ENCODE measurements at regions not wholly inside any gene's neighbourhood (a gene's known extent, or its start where the extent isn't known, plus 50 kb on each side); places are given as distances from the start of the nearest gene placed in this dataset.
"Not testable (repeated sequence)": the region's sequence is repeated elsewhere in the genome, so short reads cannot be mapped to it uniquely, and the experiment has no call there.

DNA sequence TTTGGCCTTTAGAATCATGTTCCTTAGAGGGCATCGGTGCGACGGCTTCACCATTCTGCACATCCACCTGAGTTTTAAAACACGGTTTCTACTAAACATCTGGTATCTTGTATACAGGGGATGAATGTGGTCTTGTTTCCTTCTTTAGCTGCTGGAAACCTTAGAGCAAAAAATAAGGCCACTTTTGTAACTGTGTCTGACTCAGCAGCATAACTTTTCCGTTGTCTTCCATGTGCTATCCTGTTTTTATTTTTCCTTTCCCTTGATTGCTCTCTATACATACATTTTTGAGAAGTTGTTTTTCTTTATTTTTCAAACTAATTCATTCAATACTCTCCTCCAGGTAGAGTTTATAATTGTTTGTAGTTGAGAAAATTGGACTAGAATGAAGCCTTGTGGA, 108.8 kb upstream of the PCED1B start:
- DNase-seq (ENCODE audit: low read depth): no peak
- TF ChIP-seq CTCF (IDR thresholded peaks at IDR 0.05; ENCODE audit: insufficient read depth, low read length): no peak
- H3K4me3 ChIP-seq (ENCODE audit: low read depth, low read length): no peak overlapping the region

DNA sequence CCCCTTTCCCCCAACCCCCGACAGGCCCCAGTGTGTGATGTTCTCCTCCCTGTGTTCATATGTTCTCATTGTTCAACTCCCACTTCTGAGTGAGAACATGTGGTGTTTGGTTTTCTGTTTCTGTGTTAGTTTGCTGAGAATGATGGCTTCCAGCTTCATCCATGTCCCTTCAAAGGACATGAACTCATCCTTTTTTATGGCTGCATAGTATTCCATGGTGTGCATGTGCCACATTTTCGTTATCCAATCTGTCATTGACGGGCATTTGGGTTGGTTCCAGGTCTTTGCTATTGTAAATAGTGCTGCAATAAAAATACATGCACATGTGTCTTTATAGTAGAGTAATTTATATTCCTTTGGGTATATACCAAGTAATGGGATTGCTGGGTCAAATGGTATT, 105.5 kb upstream of the PCED1B start:
- not testable (repeated sequence) for DNase-seq (ENCODE audit: low read depth); H3K4me3 ChIP-seq (ENCODE audit: low read depth, low read length)

DNA sequence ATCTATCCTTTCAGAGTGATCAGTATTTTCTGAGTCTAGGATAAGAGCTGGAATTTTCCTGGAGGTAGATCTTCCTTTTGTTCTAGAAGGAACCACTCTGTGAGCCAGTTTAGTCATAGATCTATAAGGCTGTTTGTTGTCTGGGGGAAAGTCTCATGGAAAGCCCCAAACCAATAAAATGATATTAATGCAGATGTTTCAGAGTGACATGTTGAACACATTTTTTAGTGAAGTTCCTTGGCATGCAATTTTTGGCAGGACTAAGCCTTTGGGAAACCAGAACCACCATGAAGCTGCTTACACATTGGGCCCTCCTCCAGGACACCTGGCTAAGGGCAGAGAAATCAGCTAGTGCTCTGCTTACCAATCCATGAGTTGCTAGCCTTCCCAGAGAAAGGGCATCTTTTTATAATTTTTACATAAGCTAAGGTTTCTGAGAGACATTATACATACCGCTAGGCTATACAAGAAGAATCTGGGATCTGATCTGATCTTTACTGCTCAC, 101.5 kb upstream of the PCED1B start:
- H3K4me3 ChIP-seq (ENCODE audit: low read depth, low read length): no peak overlapping the region
- no peak for DNase-seq (ENCODE audit: low read depth)
- no peak for TF ChIP-seq CTCF (IDR thresholded peaks at IDR 0.05; ENCODE audit: insufficient read depth, low read length)

GRCh38 chr12:46981622-46982021, 97.8 kb upstream of the PCED1B start:
- DNase-seq (ENCODE audit: low read depth): no peak
- TF ChIP-seq CTCF (IDR thresholded peaks at IDR 0.05; ENCODE audit: insufficient read depth, low read length): no peak
- no peak overlapping the region for H3K4me3 ChIP-seq (ENCODE audit: low read depth, low read length)

GRCh38 chr12:46982629-46983392, 96.6 kb upstream of the PCED1B start:
- no peak for DNase-seq (ENCODE audit: low read depth)
- no peak for TF ChIP-seq CTCF (IDR thresholded peaks at IDR 0.05; ENCODE audit: insufficient read depth, low read length)

DNA sequence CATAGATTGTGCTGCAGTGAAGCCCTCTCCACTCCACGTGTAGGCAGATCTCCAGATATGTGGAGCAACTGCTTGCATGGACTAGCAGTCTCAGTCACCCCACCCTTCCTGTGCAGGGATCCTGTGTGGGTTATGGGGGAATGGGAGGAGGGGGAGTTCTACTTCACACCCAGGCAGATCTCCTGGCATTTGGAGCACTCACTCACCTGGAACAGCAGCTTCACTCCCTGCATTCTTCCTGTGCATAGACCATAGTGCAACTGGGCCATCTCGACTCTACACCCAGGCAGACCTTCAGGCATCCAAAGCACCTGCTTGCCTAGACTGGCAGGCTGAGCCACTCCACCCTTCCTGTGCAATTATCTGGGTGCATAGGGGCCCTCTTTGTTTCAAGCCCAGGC, 96.0 kb upstream of the PCED1B start:
- no peak overlapping the region for H3K4me3 ChIP-seq (ENCODE audit: low read depth, low read length)
- no peak for TF ChIP-seq CTCF (IDR thresholded peaks at IDR 0.05; ENCODE audit: insufficient read depth, low read length)
- DNase-seq (ENCODE audit: low read depth): no peak

More at GRCh38 chr12:46982629-46983392, 96.6 kb upstream of the PCED1B start:
- H3K4me3 ChIP-seq (ENCODE audit: low read depth, low read length): no peak overlapping the region

DNA sequence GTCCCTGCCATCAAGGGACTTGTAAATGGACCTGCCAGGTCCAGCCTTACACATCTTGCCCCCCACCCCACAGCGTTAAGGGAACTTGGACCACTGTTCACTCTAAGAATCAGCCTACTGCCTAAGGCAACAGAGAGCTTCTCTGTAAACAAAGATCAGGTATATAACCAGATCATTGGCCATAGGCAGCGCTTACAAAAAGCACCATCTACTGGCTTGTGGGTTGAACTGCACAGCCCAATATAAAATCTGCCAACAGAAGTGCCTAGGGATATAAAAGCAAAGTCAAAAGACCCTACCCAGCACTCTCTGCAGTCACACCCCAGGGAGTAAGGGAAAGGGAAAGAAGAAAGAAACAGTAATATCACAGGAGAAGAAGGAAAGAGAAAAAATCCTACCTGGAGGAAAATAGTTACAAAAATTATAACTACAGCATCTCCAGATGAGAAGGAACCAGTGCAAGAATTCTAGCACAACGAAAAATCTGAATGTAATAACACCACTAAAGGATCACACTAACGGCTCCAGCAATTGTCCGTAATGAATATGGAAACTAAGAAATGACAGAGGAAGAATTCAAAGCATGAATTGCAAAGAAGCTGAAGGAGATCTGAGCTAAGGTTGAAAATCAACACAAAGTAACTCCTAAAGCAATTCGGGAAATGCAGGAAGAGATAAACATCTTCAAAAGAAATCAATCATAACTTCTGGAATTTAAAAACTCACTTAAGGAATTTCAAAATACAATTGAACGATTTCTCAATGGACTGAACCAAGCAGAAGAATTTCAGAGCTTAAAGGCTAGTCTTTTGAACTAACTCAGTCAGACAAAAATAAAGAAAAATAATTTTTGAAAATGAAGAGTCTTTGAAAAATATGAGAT, 95.2 kb upstream of the PCED1B start:
- peak; percentile 81 for DNase-seq (ENCODE audit: low read depth)

More for the DNA sequence above, 95.2 kb upstream of the PCED1B start:
- peak overlapping the region; percentile 23 for H3K4me3 ChIP-seq (ENCODE audit: low read depth, low read length)
- TF ChIP-seq CTCF (IDR thresholded peaks at IDR 0.05; ENCODE audit: insufficient read depth, low read length): peak; percentile 93

Measured in fibroblast of the aortic adventitia (primary cell).